HFF-Myc (cell line): ENCODE measurements at regions not wholly inside any gene's neighbourhood (a gene's known extent, or its start where the extent isn't known, plus 50 kb on each side); places are given as distances from the start of the nearest gene placed in this dataset.

Experiments used
- DNase-seq: peaks from one replicate; pipeline ENCODE4 v3.0.0-alpha.2; 2011; ENCODE audit warnings: low read depth; ENCODE audit errors: extremely low read depth
- H3K4me3 ChIP-seq: replicated peaks from 2 replicates; pipeline ENCODE4 v1.5.1; 2011; ENCODE audit warnings: low read depth, mild to moderate bottlenecking, control low read depth, low read length
- TF ChIP-seq, protein P1 (sequence below): IDR thresholded peaks from 2 replicates; pipeline ENCODE4 v1.5.1; 2012; ENCODE audit warnings: mild to moderate bottlenecking, low read depth, low read length, control low read depth; ENCODE audit errors: missing control alignments

DNA sequence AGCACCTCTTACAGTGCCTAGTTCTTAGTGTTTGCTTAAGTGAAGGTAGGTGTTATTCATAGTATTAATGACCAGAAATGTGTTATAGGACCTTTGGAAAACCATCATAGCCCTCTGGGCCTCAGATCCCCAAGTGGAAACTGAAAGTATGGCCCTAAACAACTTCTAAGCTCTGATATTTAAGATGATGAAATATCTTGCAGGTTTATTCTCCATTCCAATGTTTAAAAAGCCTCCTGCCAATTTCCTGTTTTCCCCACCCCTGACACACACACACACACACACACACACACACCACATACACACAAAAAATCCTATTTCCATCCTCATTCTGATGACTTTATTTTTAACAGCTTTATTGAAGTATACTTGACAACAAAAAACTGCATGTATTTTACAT is 108.2 kb downstream of the DIRAS3 start:
- no peak overlapping the region for H3K4me3 ChIP-seq
- no peak for DNase-seq
- TF ChIP-seq, protein P1, sequence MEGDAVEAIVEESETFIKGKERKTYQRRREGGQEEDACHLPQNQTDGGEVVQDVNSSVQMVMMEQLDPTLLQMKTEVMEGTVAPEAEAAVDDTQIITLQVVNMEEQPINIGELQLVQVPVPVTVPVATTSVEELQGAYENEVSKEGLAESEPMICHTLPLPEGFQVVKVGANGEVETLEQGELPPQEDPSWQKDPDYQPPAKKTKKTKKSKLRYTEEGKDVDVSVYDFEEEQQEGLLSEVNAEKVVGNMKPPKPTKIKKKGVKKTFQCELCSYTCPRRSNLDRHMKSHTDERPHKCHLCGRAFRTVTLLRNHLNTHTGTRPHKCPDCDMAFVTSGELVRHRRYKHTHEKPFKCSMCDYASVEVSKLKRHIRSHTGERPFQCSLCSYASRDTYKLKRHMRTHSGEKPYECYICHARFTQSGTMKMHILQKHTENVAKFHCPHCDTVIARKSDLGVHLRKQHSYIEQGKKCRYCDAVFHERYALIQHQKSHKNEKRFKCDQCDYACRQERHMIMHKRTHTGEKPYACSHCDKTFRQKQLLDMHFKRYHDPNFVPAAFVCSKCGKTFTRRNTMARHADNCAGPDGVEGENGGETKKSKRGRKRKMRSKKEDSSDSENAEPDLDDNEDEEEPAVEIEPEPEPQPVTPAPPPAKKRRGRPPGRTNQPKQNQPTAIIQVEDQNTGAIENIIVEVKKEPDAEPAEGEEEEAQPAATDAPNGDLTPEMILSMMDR: no peak

DNA sequence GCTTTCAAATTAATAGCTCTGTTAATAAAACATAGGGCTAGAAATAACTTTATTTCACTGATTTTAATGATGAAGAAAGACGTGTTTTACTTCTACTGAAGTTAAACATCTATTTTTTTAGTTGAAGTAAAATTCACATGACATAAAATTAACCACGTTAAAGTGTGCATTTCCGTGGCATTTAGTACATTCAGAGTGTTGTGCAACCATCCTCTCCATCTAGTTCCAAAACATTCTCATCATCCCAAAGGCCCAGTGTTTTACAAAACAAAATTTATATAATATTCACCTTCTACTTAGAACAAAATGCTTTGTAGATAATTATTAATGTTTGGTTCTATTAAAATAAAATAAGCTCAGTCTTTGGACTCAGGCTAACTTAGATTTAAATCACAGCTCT is 108.5 kb upstream of the GNG12 start:
- TF ChIP-seq, protein P1: no peak
- no peak overlapping the region for H3K4me3 ChIP-seq
- no peak for DNase-seq

DNA sequence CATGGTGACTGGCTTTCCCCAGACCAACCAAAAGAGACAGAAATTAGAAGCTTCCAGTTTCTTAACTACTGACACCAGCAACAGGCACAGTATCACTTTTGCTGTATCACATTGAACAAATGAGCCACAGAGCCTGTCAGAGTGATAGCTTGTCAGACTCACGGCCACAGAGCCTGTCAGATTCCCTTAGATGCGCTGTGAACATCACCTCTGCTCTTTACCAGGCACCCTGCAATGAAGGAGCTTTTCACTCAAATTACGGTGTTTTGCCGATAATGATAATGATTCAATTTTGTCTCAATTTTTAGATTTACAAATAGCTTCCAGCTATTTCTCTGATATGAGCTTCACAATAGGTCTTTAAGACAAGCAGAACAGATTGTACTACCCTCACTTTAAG is 107.9 kb upstream of the GNG12 start:
- DNase-seq: no peak
- TF ChIP-seq, protein P1: no peak
- no peak overlapping the region for H3K4me3 ChIP-seq

DNA sequence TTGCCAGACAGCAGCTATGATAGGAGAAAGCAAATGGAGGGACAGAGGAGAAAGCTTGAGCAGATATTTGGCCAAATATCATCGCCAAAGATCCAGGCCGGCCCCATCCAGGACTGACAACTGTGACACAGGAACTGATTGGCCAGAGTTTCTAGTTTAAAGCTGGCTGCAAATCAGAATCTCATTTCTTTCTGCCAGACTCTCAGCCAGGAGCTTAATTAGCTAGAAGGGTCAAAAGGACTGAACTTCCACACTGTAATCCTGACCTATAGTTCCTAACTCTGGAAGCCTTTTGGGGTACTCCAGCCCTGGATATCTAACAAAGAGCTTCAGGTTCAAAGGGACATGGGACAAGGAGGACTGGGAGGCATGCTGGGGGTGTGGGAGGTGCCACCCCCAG is 106.7 kb upstream of the GNG12 start:
- H3K4me3 ChIP-seq: no peak overlapping the region
- TF ChIP-seq, protein P1: no peak
- DNase-seq: no peak

DNA sequence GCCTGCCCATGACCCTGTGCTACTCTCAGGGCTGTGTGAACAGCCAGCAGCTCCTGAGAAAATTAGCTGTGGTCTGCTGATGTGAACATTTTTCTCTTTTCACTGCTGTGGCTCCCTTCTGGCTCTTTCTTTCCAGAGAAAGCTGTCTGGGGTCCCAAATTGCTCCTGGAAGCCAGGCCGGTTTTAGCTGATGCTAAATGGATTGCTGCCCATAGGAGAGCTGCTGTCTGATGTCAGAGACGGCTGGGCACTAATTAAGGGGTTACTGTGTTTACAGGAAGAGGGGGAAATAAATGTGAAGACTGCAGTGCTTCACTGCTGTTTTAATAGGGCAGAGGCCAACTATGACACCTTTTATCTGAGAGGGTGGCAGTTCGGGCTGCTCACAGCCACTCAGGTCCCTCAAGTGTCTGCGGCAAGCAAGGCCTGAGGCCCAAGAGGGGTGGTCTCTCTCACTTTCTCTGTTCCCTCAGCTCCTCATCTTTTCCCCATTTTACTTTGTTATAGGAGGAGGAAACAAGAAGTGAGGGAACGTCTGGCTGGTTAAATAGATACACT is 106.0 kb upstream of the GNG12 start:
- TF ChIP-seq, protein P1: no peak
- no peak overlapping the region for H3K4me3 ChIP-seq
- no peak for DNase-seq

DNA sequence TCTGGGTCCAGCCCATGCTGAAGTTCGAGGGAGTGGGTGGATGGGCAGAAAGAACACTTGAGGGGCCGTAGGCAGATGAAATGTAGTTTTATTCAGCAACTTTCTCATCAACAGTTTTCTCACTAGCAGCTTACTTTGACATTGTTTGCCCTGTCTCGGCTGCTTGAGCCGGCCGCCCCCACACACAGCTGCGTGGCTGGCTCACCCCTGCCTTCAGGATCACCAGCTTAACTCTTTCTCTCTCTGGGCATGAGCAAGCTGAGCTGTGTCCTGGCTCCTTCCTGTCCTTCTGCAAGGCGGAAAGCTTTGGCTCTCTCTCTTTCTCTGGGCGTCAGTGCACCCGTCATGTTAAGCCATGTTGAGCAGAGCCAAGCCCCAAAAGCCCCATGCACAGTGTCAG is 104.4 kb upstream of the GNG12 start:
- TF ChIP-seq, protein P1: no peak

DNA sequence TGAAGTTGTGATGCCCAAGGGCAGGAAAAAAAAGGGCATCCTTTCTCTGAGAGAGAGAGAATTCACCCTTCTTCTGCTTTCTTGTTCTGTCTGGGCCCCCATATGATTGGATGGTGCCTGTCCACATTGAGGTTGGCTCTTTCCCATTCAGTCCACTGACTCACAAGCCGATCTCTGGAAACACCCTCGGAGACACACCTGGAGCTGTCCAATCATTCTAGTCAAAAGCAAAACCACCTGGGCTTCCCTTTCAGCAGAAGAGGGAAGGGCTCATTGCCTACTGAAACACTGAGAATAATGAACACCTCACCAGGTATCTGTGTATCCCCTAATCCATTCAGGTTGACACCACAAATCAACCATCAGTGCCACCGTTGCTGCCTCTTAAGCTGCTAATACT is 103.7 kb upstream of the GNG12 start:
- no peak overlapping the region for H3K4me3 ChIP-seq
- no peak for DNase-seq
- TF ChIP-seq, protein P1: no peak

More for the DNA sequence above, 104.4 kb upstream of the GNG12 start:
- no peak for DNase-seq
- H3K4me3 ChIP-seq: no peak overlapping the region
